ENCODE measurements at regions not wholly inside any gene's neighbourhood (a gene's known extent, or its start where the extent isn't known, plus 50 kb on each side); places are given as distances from the start of the nearest gene placed in this dataset.
"Not testable (repeated sequence)": the region's sequence is repeated elsewhere in the genome, so short reads cannot be mapped to it uniquely, and the experiment has no call there.

- POLR2A ChIA-PET = no interaction called here
- Histone ChIP-seq H3K4me3 (no peak overlapping the region), H3K4me2 (peak overlapping the region; percentile 11; the same call in 2 of the 3 replicates)
Measured at GRCh38 chr14:53714495-53715192, 242.0 kb downstream of the BMP4 start.

GRCh38 chr14:53712901-53713300 is 243.7 kb downstream of the BMP4 start:
- H3K4me1 ChIP-seq = peaks cover 25% of the 10 kb centered on the region
- CTCF ChIA-PET = interaction anchor here (1.0 kb wide), 1 partner anchor 173 kb away, joined by 3 read pairs; no protein-coding TSS in a partner anchor
- H3K4me3 ChIP-seq; ATAC-seq; FAIRE-seq; H3K9me3 ChIP-seq; H3K4me2 ChIP-seq; DNase-seq (ENCODE audit: low read depth in 1 of 2, low spot score in 1 of 2); H3K27ac ChIP-seq; POLR2A ChIA-PET: not testable (repeated sequence)
- WGBS (ENCODE audit: missing lambda C conversion rate) = 79% methylated on average over 3 of the region's 3 CpGs

More at GRCh38 chr14:53714495-53715192, 242.0 kb downstream of the BMP4 start:
- CTCF ChIA-PET = interaction anchor here (1.2 kb wide), 1 partner anchor 175 kb away, joined by 3 read pairs; no protein-coding TSS in a partner anchor
- WGBS (ENCODE audit: missing lambda C conversion rate) = 33% methylated on average over 5 of the region's 5 CpGs
- TF ChIP-seq MAZ (IDR thresholded peaks at IDR 0.05; ENCODE audit: borderline replicate concordance, low read depth, low read length) (no peak), KDM5A (IDR thresholded peaks at IDR 0.05) (no peak), JUNB (IDR thresholded peaks at IDR 0.05) (no peak), HOXA7 (CRISPR knock-in tag; IDR thresholded peaks at IDR 0.05) (no peak), NR3C1 (IDR thresholded peaks at IDR 0.05) (no peak), CEBPB (IDR thresholded peaks at IDR 0.05) (no peak), PHF8 (IDR thresholded peaks at IDR 0.05; ENCODE audit: borderline replicate concordance, low read depth) (no peak), GATA3 (IDR thresholded peaks at IDR 0.05; ENCODE audit: borderline replicate concordance) (no peak), POLR2A (IDR thresholded peaks at IDR 0.05; ENCODE audit: low read length) (no peak), FOXS1 (CRISPR knock-in tag; IDR thresholded peaks at IDR 0.05) (no peak), FOSB (CRISPR knock-in tag; IDR thresholded peaks at IDR 0.05) (no peak), ESRRA (IDR thresholded peaks at IDR 0.05; ENCODE audit: borderline replicate concordance, low read length) (no peak), TP53 (CRISPR knock-in tag; IDR thresholded peaks at IDR 0.05) (no peak), RARB (CRISPR knock-in tag; IDR thresholded peaks at IDR 0.05) (no peak), KDM1A (IDR thresholded peaks at IDR 0.05; ENCODE audit: low read depth) (no peak), FOSL2 (IDR thresholded peaks at IDR 0.05) (no peak), FOSL2 (CRISPR knock-in tag; IDR thresholded peaks at IDR 0.05) (no peak)
- FAIRE-seq (no peak), ATAC-seq (no peak), DNase-seq (ENCODE audit: low read depth in 1 of 2, low spot score in 1 of 2) (no peak)
- H3K9me3 ChIP-seq = no peaks in the 10 kb centered on the region
- H3K4me1 ChIP-seq = peaks cover 25% of the 10 kb centered on the region
- no peak overlapping the region for H3K27ac ChIP-seq

- no peak overlapping the region for H3K27ac ChIP-seq
- FAIRE-seq (no peak), ATAC-seq (no peak), DNase-seq (ENCODE audit: low read depth in 1 of 2, low spot score in 1 of 2) (no peak)
- H3K4me1 ChIP-seq = peaks cover 22% of the 10 kb centered on the region
- no peak overlapping the region for H3K4me2 ChIP-seq
- no peaks in the 10 kb centered on the region for H3K9me3 ChIP-seq
- ChIA-PET CTCF (interaction anchor here (1.0 to 1.4 kb wide), 2 partner anchors 97 to 637 kb away, joined by 3 read pairs; no protein-coding TSS in a partner anchor), POLR2A (no interaction called here)
- 93% methylated on average over 4 of the region's 4 CpGs for WGBS (ENCODE audit: missing lambda C conversion rate)
- H3K4me3 ChIP-seq = no peak overlapping the region
- TF ChIP-seq HOXA7 (CRISPR knock-in tag; IDR thresholded peaks at IDR 0.05) (no peak), MAZ (IDR thresholded peaks at IDR 0.05; ENCODE audit: borderline replicate concordance, low read depth, low read length) (no peak), BCL3 (IDR thresholded peaks at IDR 0.05) (no peak), EHMT2 (IDR thresholded peaks at IDR 0.05; ENCODE audit: low read depth) (no peak)
Measured at GRCh38 chr14:53711205-53711604, 245.4 kb downstream of the BMP4 start.

- ATAC-seq (no peak), FAIRE-seq (no peak), DNase-seq (ENCODE audit: low read depth in 1 of 2, low spot score in 1 of 2) (no peak)
- Histone ChIP-seq H3K4me2 (no peak overlapping the region), H3K4me1 (peaks cover 19% of the 10 kb centered on the region), H3K9me3 (no peaks in the 10 kb centered on the region), H3K4me3 (no peak overlapping the region), H3K27ac (no peak overlapping the region)
- TF ChIP-seq SREBF2 (IDR thresholded peaks at IDR 0.05) = no peak
- TF ChIP-seq TP53 (CRISPR knock-in tag; IDR thresholded peaks at IDR 0.05) = no peak
- TF ChIP-seq ZFP36 (IDR thresholded peaks at IDR 0.05; ENCODE audit: borderline replicate concordance, partially characterized antibody) = no peak
- TF ChIP-seq EHMT2 (IDR thresholded peaks at IDR 0.05; ENCODE audit: low read depth) = no peak
- TF ChIP-seq USF2 (IDR thresholded peaks at IDR 0.05) = no peak
- TF ChIP-seq ZSCAN20 (CRISPR knock-in tag; IDR thresholded peaks at IDR 0.05) = no peak
- TF ChIP-seq PHF8 (IDR thresholded peaks at IDR 0.05; ENCODE audit: borderline replicate concordance, low read depth) = no peak
- no peak for TF ChIP-seq HOXB13 (CRISPR knock-in tag; IDR thresholded peaks at IDR 0.05; ENCODE audit: low read depth)
- no peak for TF ChIP-seq CHD4 (IDR thresholded peaks at IDR 0.05; ENCODE audit: borderline replicate concordance)
- TF ChIP-seq RFX5 (IDR thresholded peaks at IDR 0.05) = no peak
- no peak for TF ChIP-seq ZC3H11A (IDR thresholded peaks at IDR 0.05)
- 62% methylated on average over 4 of the region's 4 CpGs for WGBS (ENCODE audit: missing lambda C conversion rate)
- CTCF ChIA-PET = interaction anchor here (1.4 kb wide), 1 partner anchor 638 kb away, joined by 3 read pairs; no protein-coding TSS in a partner anchor
- POLR2A ChIA-PET = no interaction called here
Measured at GRCh38 chr14:53710615-53711014, 246.0 kb downstream of the BMP4 start.

Measured in A549 (cell line).